GM21515 (cell line): ENCODE measurements at regions not wholly inside any gene's neighbourhood (a gene's known extent, or its start where the extent isn't known, plus 50 kb on each side); places are given as distances from the start of the nearest gene placed in this dataset.

Experiments
- ATAC-seq: cut with Tn5 transposase; IDR thresholded peaks from one replicate; pipeline ENCODE4 v1.9.1; 2021; ENCODE audit not compliant: unreplicated experiment

GRCh38 chr2:62281663-62282062, 85.7 kb downstream of the B3GNT2 start:
- ATAC-seq: no peak

- ATAC-seq: no peak
These were observed 81.8 kb downstream of the B3GNT2 start for GRCh38 chr2:62277688-62278087.
